ENCODE measurements at regions not wholly inside any gene's neighbourhood (a gene's known extent, or its start where the extent isn't known, plus 50 kb on each side); places are given as distances from the start of the nearest gene placed in this dataset.

- Histone ChIP-seq H3K4me3 (ENCODE audit: low read depth, low read length) (no peak overlapping the region), H3K27ac (no peak overlapping the region), H3K9me3 (ENCODE audit: severe bottlenecking) (no peaks in the 10 kb centered on the region), H3K36me3 (no peaks in the 10 kb centered on the region), H3K27me3 (ENCODE audit: insufficient read depth, low read depth, severe bottlenecking) (no peaks in the 10 kb centered on the region)
- no peak for DNase-seq
- no peak for TF ChIP-seq CTCF (IDR thresholded peaks at IDR 0.05; ENCODE audit: low read depth, low read length)
Measured at GRCh38 chr12:131458931-131459772, 251.7 kb upstream of the SFSWAP start.

- TF ChIP-seq CTCF (IDR thresholded peaks at IDR 0.05; ENCODE audit: low read depth, low read length) = no peak
- no peak overlapping the region for H3K27ac ChIP-seq
- no peaks in the 10 kb centered on the region for H3K36me3 ChIP-seq
- H3K4me3 ChIP-seq (ENCODE audit: low read depth, low read length) = no peak overlapping the region
- no peaks in the 10 kb centered on the region for H3K9me3 ChIP-seq (ENCODE audit: severe bottlenecking)
- H3K27me3 ChIP-seq (ENCODE audit: insufficient read depth, low read depth, severe bottlenecking) = no peaks in the 10 kb centered on the region
- DNase-seq = no peak
Measured at GRCh38 chr12:131459773-131460365, 251.0 kb upstream of the SFSWAP start.

GRCh38 chr12:131460520-131460919, 250.4 kb upstream of the SFSWAP start:
- H3K27me3 ChIP-seq (ENCODE audit: insufficient read depth, low read depth, severe bottlenecking) = no peaks in the 10 kb centered on the region
- H3K27ac ChIP-seq = no peak overlapping the region
- H3K4me3 ChIP-seq (ENCODE audit: low read depth, low read length) = no peak overlapping the region
- no peak for DNase-seq
- no peaks in the 10 kb centered on the region for H3K9me3 ChIP-seq (ENCODE audit: severe bottlenecking)
- TF ChIP-seq CTCF (IDR thresholded peaks at IDR 0.05; ENCODE audit: low read depth, low read length) = no peak
- no peaks in the 10 kb centered on the region for H3K36me3 ChIP-seq

DNA sequence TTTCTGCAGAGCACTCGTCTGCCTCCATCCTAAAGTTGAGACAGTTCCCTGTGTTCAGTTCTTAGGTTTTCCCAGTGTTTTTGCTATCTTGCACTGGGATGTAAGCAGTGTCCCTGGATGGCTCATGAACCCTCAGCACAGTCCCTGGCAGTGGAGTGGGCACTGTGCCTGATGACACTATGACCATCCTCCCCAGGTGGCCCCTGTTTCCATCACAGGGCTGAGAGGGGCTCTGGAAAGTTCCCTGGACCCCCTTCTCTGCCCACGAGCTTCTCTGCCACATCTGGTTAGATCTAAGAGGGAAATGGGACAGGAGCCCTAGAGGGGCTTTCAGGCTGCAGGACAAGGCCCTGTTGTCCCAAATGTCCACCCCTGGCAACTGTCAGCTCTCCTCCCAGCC, 249.8 kb upstream of the SFSWAP start:
- Histone ChIP-seq H3K4me3 (ENCODE audit: low read depth, low read length) (no peak overlapping the region), H3K36me3 (no peaks in the 10 kb centered on the region), H3K27me3 (ENCODE audit: insufficient read depth, low read depth, severe bottlenecking) (no peaks in the 10 kb centered on the region), H3K27ac (no peak overlapping the region), H3K9me3 (ENCODE audit: severe bottlenecking) (no peaks in the 10 kb centered on the region)
- no peak for DNase-seq
- no peak for TF ChIP-seq CTCF (IDR thresholded peaks at IDR 0.05; ENCODE audit: low read depth, low read length)

- Histone ChIP-seq H3K27me3 (ENCODE audit: insufficient read depth, low read depth, severe bottlenecking) (no peaks in the 10 kb centered on the region), H3K4me3 (ENCODE audit: low read depth, low read length) (no peak overlapping the region), H3K27ac (no peak overlapping the region), H3K9me3 (ENCODE audit: severe bottlenecking) (no peaks in the 10 kb centered on the region), H3K36me3 (no peaks in the 10 kb centered on the region)
- no peak for TF ChIP-seq CTCF (IDR thresholded peaks at IDR 0.05; ENCODE audit: low read depth, low read length)
- DNase-seq = no peak
Measured at GRCh38 chr12:131463174-131463573, 247.7 kb upstream of the SFSWAP start.
